Epithelial cell of esophagus (primary cell): ENCODE measurements at regions not wholly inside any gene's neighbourhood (a gene's known extent, or its start where the extent isn't known, plus 50 kb on each side); places are given as distances from the start of the nearest gene placed in this dataset.

Experiments
- DNase-seq: peaks from one replicate; pipeline ENCODE4 v3.0.0; 2010; ENCODE audit warnings: low read depth
- H3K4me3 ChIP-seq: 2 replicates; pipeline ENCODE4 v1.5.1; 2011; ENCODE audit warnings: mild to moderate bottlenecking, low read length, control low read depth
- CTCF ChIP-seq: IDR thresholded peaks from 2 replicates; pipeline ENCODE4 v1.5.1; 2011; ENCODE audit warnings: low read depth, mild to moderate bottlenecking, low read length, control low read depth, inconsistent platforms; ENCODE audit not compliant: insufficient read depth; ENCODE audit errors: missing control alignments

- TF ChIP-seq CTCF = no peak
- H3K4me3 ChIP-seq = no peak overlapping the region
- no peak for DNase-seq
These were observed 68.0 kb upstream of the MAF start for GRCh38 chr16:79668502-79668901.

- H3K4me3 ChIP-seq = no peak overlapping the region
- no peak for TF ChIP-seq CTCF
- DNase-seq = no peak
These were observed 65.4 kb upstream of the MAF start for GRCh38 chr16:79665970-79666369.

- H3K4me3 ChIP-seq = no peak overlapping the region
- TF ChIP-seq CTCF = no peak
- DNase-seq = peak; percentile 53
These were observed 63.9 kb upstream of the MAF start for GRCh38 chr16:79664407-79664806.

GRCh38 chr16:79662669-79663313 lies 62.3 kb upstream of the MAF start:
- peak; percentile 71 for DNase-seq
- no peak for TF ChIP-seq CTCF
- H3K4me3 ChIP-seq = no peak overlapping the region

- no peak for TF ChIP-seq CTCF
- no peak overlapping the region for H3K4me3 ChIP-seq
- no peak for DNase-seq
These were observed 61.6 kb upstream of the MAF start for GRCh38 chr16:79662122-79662521.

GRCh38 chr16:79661578-79661977 lies 61.0 kb upstream of the MAF start:
- no peak for TF ChIP-seq CTCF

GRCh38 chr16:79659344-79659743 lies 58.8 kb upstream of the MAF start:
- no peak for TF ChIP-seq CTCF
- no peak overlapping the region for H3K4me3 ChIP-seq
- DNase-seq = peak; percentile 79

More at GRCh38 chr16:79661578-79661977, 61.0 kb upstream of the MAF start:
- no peak for DNase-seq
- no peak overlapping the region for H3K4me3 ChIP-seq
